Endometrium (tissue), 2 donors: ENCODE measurements at regions not wholly inside any gene's neighbourhood (a gene's known extent, or its start where the extent isn't known, plus 50 kb on each side); places are given as distances from the start of the nearest gene placed in this dataset.
"Not testable (repeated sequence)": the region's sequence is repeated elsewhere in the genome, so short reads cannot be mapped to it uniquely, and the experiment has no call there.

Experiments
- FAIRE-seq: peaks from 2 replicates; lab custom pipeline; 2012; peaks lifted over from hg19 to GRCh38; lab: Jason Lieb, UNC
- donor health status: control.
- donor health status: control.

DNA sequence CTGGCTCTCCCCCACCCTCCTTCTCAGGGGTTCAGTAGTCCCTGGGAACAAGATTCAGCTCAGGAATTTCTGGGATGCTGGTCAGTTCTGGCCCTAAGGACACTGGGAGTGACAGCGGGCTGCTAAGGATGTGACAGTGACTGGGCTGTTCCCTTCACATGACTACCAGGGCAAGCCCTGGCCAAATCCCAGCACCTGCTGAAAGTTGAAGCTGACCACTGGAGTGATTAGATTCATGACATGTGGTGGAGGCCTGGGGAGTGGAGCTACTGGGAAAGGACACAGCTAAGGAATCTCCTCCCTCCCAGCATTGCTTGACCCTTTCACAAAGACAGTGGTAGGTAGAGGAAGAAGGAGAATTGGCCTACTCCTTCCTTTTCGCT lies 204.9 kb downstream of the DAD1 start:
- FAIRE-seq = no peak

DNA sequence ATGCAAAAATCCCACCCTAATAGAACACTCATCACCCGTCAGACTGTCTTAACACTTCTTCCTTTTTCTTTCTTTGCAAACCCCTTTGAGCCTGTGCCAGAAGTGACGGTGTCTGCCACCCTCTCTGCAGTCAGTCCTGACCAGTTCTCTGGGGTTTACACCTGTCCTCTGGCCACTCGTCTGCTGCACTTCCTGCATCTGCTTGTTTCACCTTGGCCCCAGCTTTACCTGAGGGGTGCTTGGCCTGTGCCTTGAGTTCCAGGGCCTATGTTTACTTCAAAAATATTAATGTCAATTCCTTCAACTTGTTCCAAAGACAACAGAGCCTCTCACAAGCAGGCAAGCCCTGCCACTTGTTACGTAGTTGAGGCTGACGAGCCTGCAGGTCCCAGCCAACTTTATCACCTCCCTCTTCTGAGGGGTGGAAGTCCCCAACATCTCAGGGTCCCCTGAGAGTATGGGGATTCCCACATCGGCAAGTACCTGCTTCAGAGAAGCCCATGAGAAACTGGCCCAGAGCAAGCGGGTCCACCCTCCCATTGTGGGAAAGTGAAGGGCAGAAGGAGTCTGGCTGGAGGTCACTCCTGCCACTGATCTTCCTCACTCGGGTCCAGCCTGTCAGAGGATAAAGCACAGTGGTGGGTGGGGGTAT lies 205.4 kb downstream of the DAD1 start:
- no peak for FAIRE-seq

DNA sequence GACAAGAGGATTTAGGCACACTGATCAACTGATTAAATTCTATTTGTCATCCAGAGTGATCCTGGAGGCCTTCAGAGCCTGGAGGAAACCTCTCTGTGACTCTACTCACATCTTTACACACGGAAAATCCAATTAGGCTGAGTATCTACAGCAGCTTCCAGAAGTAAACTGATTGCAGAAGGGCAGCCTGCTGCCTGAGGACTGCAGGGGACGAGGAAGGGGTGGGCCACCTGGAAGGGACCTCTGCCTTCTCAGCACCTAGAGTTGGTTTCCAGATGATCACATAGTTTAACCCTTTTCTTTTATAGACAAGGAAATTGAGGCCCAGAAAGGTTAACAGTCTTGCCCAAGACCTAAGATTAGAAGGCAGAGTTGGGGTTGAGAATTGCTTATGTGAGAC lies 206.1 kb downstream of the DAD1 start:
- FAIRE-seq = no peak

DNA sequence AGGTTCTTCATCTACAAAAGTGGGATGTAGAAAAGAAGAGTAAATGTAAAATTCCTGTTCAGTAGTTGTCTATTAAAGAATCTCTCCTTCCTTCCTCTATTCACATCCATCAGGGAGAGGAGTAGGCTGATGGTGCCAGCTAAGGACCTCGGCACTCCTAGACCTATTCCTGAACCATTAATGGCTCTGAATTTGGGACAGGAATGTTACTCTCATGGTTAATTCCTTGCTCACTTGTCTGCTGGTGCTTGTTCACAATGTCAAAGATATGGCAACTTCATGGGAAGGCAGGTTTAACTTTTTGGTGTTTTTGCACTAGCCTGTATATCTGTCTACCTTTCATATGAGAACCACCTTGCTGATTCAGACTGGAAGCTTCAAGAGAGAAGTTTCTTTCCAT lies 206.6 kb downstream of the DAD1 start:
- FAIRE-seq = no peak

DNA sequence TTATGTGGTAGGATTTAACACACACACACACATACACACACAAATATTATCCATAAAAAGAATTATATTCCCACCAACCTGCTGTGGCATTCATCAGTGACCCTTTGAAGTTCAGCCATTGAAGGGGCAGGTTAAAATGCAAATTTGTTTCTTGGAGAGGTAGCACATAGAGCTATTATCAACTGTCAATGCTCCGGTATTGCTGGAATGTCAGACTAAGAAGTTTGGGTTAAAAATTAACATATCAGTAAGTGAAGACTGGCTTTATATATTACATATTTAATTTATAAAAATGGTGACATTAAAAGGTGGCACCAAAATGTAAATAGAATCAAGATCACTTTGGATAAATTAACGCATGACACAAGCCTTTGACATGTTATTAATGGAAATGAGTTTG lies 207.3 kb downstream of the DAD1 start:
- no peak for FAIRE-seq

DNA sequence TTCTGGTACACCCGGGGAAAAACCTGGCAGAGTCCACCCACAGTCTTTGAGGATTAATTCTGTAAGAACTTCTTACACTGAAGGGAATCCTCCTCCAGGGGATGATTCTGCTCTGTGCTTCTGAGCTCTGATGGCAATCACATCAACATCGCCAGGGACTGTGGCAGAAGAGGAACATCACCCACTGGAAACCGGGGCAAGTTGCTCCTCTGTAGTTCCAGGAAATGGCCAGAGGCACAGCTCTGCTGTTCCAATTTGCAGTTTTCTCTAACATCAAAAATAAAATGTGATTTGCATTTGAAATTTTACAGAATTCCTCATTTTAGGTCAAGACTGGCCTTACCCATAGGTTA lies 207.6 kb downstream of the DAD1 start:
- no peak for FAIRE-seq

DNA sequence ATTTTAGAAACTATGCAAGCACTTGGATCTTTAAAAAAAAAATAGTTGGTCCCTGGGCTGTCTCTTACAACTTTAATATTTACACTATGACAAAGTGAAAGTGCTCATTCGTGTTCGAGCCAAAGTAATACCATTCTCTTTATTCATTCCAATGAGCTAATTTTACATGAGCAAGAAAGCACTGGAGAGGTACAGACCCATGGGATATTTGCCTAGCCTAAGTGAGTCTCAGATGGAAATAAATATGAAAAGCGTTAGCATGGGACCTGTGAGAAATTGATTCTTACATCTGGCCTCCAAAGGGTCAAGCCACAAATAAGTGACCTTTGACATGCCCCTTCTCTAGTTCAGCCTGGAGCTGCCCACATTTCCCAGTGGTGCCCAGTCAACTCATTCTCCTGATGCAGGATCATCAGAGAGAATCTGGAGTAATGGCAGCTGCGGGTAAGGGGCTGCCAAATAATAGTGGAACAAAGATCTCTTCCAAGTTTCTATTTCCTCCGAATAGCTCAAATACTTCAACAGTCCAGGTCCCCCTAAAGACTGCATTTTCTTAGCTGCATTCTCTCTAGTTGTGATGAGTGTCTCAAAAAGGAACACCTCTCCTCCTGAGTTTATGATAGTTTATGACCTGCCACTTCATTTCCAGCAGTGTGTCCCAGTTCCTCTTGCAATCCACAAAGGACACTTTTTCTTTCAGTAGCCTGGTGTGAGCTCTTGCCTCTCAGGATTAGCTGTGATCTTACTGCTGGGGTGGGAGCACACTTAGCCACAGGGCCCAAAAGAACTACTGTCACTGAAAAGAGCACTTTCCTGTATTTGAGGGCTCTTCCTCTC lies 208.2 kb downstream of the DAD1 start:
- FAIRE-seq = no peak

DNA sequence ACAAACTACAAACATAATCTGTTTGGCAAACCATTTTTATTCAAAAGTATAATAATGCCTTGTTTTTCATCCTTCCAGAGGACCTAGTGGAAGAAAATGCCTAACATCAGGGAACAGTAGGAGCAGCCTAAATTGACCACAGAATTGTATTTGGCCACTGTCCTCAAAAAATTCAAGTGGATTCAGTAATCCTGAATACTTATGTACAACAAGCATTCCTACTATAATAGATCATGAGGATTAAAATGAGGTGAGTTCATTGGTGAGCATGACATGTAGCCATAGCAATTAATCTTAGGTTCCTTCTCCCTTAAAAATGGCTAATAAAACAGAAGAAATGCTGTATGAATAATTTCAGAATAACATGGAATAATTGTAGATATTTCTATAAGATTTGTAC lies 209.3 kb downstream of the DAD1 start:
- FAIRE-seq = no peak

DNA sequence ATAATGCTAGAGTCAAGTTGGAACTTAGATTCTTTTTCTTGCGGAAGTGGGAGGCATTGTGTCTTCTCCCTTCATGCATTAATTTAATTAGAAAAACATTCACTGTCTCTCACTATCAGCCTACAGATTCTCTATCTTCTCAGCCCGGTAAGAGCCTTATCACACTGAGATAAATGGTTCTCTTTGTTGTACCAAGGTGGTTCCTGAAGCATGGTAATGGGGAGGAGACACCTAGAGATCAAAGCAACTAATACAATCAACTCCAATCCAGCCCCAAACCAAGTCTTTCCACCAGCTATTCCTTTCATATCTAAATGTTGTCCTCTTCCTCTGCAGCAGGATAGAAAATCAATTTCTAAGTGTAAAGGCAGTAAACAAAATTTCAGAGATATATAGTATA lies 210.8 kb downstream of the DAD1 start:
- no peak for FAIRE-seq

DNA sequence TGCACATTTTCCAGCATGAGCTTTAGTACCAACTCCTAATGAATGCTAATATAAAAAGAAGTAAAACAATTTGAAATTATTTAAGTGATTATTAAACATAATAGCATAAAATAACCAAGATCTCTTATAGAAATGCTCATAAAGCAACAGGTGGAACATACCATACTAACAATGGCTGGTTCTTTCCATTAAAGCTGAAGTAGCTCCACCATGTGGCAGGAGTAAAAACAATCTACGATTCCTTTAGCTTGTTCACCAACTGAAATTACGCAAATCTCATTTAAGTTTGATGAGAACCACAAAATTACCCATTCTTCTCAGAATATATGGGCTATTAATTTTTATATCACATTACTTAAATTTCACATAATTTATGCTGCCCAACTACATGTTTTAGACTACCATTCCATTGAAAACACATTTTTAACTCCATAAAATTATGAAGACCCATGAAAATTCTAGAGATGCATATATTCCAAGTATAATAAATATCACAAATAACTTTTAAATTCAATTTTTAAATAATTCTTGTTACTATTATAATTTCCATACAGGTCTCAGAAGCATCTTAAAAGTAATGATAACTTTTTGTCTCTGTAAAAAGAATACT lies 213.6 kb downstream of the DAD1 start:
- FAIRE-seq = peak; percentile 94

DNA sequence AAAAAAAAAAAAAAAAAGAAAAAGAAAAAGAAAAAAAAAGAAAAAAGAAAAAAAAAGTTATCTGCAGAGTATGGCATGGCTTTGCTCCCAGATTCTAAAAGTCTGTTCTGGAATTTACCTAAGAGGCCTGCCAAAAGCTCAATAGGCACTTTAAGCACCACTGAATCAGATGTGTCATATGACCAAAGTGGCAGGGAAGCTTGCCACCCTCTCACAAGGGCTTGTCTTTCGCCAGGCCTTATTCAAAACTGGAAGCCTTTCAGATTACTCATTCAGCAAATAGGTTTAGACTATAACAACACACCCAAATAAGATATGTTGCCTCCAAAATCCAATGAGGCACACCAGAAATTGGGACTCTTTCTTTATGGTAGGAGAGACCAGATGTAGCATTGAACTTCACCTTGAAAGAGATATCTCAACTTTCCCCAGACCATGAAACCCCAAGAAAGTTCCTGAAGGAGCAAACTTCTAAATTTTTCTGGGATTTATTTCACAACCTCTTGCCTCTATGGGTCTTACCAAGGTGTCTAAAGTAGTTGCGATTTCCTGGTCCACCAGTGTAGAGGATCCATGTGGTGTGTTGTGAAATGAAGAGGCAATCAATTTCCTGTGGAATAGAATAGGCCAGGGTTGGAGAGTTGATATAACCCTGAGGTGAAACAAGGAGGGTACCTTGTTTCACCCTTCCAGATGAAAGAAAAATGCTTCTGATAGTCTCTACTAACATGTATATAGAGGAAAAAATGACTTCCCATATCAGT lies 218.8 kb downstream of the DAD1 start:
- FAIRE-seq = no peak

DNA sequence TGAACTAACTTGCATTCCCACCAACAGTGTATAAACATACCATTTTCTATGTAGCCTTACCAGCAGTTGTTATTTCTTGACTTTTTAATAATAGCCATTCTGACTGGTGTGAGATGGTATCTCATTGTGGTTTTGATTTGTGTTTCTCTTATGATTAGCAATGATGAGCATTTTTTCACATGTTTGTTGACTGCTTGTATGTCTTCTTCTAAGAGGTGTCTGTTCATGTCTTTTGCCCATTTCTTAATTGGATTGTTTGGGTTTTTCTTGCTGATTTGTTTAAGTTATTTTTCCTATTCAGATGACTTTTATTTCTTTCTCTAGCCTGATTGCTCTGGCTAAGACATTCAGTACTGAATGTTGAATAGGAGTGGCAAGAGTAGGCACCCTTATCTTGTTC lies 230.3 kb downstream of the DAD1 start:
- no peak for FAIRE-seq

DNA sequence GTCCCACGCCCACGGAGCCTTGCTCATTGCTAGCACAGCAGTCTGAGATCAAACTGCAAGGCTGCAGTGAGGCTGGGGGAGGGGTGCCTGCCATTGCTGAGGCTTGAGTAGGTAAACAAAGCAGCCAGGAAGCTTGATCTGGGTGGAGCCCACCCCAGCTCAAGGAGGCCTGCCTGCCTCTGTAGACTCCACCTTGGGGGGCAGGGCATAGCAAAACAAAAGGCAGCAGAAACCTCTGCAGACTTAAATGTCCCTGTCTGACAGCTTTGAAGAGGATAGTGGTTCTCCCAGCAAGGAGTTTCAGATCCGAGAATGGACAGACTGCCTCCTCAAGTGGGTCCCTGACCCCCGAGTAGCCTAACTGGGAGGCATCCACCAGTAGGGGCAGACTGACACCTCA lies 239.7 kb downstream of the DAD1 start:
- FAIRE-seq = not testable (repeated sequence)

DNA sequence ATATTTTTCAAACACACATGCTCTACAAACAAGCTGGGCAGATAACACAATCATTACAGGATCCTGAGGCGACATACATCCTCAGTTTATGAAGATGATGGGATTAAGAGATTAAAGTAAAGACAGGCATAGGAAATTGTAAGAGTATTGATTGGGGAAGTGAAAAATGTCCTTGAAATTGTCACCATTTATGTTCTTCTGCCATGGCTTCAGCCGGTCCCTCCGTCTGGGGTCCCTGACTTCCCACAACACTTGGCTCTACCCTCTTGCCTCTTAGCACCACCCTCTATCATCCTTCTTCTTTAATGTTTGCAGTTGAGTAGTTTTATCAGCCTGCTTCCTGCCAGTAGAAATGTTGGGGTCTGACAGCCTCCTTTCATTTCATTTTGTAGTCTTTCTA lies 244.4 kb downstream of the DAD1 start:
- FAIRE-seq = no peak

DNA sequence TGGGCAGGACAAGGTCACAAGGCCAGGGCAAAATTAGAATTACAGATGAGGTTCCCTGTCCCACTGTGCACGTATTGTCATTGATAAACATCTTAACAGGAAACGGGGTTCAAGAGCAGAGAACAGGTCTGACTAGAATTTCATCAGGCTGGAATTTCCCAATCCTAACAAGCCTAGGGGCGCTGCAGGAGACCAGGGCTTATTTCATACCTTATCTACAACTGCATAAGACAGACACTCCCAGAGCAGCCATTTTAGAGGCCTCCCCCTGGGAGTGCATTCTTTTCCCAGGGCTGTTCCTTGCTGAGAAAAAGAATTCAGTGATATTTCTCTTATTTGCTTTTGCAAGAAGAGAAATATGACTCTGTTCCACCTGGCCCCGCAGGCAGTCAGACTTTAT lies 244.8 kb downstream of the DAD1 start:
- FAIRE-seq = not testable (repeated sequence)

DNA sequence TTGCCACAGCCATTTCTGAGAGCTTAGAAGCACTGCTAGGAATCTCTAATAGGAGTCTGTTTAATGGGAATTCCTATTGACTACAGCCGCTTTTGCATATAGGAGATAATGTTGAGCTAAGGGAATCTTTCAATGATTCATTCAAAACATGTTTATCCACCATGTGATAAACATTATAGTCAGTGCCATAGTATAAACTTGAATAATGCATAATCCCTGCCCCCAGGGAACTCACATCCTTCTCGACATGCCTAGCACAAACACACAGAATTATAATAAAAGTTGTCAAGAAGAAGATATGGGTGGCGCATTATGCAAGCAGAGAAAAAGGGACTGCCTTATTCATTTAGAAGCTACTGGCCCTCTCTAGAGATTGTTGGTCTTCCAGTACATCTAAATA lies 248.0 kb downstream of the DAD1 start:
- no peak for FAIRE-seq

DNA sequence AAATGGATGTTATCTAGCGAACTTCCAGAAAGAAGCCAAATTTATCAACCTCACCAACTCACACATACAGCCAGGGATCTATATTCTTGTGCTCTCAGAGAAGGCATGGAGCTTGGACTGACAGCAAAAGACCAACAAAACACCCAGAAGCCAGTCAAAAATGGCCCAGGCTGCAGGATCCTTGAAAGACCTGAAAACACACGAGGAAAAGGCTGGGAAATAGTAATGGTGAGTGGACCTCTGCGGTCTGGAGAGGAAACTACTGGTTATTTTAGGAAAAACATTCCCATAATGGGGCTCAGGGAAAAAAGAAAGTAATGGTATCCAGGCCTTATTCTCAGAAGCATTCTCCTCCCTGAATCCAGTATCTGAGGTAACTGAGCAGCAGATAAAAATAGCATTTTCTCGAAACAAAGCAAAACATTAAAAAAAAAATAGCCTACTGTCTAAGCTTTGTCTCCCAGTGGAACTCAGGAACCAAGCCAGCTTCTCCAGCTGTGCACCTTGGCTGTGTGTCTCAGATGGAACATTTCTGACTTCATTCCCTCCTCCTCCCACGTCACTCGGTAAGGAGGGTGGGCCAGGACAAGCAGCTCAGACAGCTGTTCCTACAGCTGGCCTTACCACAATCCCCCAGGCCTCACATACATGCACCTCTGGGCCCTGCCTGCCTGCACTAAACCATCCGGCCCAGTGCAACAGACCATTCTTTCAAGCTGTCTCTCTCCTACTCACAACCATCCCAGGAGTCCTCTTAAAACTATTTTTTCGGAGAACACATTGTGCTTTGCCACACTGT lies 249.9 kb downstream of the DAD1 start:
- peak; percentile 90 for FAIRE-seq

DNA sequence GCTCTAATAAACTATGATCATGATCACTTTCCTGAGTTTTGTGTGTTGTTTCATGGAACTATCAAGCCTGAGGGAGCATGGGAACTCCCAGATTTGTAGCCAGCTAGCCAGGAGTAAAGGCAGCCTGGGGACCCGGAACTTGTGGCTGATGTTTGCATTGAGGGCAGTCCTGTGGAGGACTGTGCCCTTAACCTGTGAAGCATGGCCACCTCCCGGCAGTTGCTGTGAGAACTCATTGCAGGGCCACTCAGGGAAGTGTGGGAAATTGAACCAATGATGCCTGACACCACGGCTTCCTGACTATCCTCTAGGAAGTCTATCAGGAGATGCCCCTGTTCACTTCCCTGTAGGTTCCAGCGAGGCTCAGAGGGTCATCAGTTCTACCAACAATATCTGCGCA lies 250.6 kb downstream of the DAD1 start:
- FAIRE-seq = no peak

DNA sequence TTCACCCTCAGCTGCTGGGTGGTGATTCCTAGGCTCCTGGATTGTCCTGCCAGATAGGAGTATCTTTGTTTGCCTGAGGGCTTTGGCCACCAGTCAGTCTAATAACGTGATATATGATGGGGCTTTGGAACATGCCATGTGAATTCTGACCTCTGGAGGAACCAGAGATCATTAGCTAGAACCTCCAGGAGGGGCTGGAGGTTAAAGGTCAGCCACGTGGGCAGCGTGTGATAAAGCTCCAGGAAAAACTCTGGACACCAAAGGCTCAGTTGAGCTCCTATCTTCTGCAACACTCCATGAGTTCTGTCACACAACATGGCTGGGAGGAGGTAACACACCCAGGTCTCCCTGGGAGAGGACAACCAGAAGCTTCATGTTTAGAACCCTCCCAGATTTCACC lies 251.1 kb downstream of the DAD1 start:
- no peak for FAIRE-seq

DNA sequence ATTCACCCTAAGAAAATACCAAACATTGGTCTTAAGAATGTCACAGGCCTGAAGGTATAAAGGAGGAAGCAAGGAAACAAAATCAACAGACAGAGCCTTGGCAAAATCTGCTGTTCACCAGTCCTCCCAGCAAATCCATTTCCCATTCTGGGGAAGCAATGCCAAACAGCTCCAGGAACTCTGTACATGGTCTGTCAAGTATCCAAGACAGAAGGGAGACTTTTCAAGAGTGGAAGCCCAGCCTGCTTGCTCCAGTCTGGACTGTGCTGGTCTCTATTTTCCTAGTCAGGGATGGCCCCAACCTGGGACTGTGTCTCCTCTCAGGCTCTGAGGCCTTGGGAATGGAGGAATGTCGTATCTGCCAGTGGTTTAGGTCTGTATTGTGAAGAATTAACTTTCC lies 251.5 kb downstream of the DAD1 start:
- no peak for FAIRE-seq

DNA sequence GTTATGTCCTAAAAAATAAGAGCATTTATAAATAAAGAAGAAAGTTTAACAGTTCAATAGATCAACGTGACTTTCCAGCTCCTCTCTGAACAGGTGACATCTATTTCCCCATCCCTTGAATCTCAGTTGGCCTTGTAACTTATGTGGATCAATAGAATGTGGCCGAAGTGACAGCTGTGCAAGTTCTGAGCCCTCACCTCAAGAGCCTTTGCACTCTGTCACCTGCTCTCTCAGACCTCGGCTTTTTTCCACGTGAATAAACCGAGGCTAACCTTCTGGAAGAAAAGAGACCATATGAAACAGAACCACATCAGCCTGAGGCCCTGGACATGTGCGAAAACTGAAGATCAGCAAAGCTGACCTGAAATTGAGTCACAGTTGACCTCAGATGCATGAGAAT lies 253.0 kb downstream of the DAD1 start:
- FAIRE-seq = no peak

DNA sequence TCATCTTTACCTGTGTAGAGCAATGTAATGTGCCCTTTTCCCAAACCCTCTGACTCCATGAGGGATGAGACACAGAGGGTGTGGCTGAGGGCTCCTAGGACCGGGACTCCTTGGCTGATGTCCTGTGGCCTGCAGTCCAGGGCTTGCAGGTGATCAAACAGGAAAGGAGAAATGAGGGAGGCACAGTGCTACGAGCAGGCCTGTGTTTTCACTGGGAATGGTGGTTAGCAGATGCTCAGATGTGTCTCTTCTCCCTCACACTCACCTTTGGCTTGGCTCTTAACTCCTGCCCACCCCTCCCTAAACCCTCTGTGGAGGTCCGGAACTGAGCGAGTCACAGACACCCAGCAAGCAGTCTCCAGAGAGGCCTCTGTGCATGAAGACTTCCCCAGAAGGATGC lies 254.4 kb downstream of the DAD1 start:
- FAIRE-seq = no peak
